Stromal cell of bone marrow (primary cell): ENCODE measurements at regions not wholly inside any gene's neighbourhood (a gene's known extent, or its start where the extent isn't known, plus 50 kb on each side); places are given as distances from the start of the nearest gene placed in this dataset.
"Not testable (repeated sequence)": the region's sequence is repeated elsewhere in the genome, so short reads cannot be mapped to it uniquely, and the experiment has no call there.

Experiments used
- DNase-seq: peaks from one replicate; pipeline ENCODE4 v3.0.0-alpha.2; 2012; ENCODE audit warnings: low read depth

DNA sequence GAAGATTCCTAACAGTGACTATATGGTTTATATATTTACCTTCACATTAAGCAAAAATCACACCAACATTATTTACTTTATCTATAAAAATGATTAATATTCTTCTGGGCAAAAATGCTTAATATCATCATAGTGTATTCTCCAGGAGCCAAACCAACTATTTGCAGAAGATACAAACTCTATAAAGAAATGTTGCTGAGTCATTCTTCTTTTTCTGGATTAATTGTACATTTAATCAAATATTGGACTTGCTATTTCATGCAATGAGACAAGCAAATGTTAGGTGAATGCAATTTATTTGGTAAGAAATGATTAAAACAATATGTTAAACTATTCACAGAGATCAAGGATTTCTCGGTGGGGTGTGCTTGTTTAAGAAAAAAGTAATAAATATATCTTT is 1075.8 kb downstream of the PCDH9 start:
- DNase-seq = no peak

- no peak for DNase-seq
Observed at GRCh38 chr13:66152596-66152995, 1077.5 kb downstream of the PCDH9 start.

DNA sequence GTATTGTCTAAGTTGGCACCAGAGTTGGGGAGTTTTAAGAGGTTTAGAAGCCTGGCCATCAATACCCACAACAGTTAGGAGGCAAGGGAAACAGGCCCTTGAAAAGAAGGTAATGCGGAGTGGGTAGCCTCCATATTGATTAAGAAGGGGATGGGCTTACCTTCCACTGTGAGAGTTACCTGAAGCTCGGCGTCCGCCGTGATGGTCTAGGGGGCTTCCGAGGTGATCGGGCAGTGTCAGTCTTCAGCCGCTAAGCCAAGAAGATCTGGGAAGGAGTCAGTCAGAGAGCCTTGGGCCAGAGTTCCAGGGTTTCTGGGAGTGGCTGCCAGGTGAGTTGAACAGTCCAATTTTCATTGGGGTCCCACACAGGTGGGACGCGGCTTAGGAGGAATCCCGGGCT is 1085.8 kb downstream of the PCDH9 start:
- not testable (repeated sequence) for DNase-seq

DNA sequence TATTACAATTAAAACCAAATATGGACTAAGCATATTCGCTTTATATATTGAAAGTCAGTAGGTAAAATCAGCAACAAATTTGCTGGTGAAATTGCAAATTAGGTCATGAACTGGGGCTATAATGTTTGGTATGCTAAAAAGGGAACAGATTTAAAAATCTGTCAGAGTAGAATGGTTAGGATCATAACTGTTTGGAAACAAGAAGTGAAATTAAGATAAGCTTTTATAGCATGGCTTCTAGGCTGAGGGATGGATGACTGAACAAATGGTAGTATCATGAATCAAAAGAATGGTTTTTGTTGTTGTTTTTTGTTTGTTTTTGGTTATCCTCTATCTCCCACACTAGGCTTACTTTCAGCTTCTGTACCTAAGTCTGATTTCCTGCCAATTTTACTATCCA is 1090.4 kb downstream of the PCDH9 start:
- no peak for DNase-seq

DNA sequence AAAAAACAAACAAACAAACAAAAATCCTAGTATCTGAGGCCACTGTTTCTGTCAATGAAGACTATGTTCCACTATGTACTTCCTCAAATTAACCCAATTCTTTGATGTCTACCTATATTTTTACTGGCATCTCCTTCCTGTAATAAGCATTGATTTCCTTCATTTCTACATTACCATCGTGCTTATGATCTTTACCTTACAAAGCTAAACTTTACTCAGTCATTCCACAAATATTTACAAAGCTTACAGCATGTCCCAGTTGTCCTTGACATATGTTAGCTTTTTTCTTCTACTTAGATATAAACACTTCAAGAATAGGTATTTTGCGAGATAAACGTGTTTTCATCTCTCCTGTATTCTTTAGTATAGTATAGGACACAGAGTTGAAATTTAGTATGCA is 1090.9 kb downstream of the PCDH9 start:
- no peak for DNase-seq

DNA sequence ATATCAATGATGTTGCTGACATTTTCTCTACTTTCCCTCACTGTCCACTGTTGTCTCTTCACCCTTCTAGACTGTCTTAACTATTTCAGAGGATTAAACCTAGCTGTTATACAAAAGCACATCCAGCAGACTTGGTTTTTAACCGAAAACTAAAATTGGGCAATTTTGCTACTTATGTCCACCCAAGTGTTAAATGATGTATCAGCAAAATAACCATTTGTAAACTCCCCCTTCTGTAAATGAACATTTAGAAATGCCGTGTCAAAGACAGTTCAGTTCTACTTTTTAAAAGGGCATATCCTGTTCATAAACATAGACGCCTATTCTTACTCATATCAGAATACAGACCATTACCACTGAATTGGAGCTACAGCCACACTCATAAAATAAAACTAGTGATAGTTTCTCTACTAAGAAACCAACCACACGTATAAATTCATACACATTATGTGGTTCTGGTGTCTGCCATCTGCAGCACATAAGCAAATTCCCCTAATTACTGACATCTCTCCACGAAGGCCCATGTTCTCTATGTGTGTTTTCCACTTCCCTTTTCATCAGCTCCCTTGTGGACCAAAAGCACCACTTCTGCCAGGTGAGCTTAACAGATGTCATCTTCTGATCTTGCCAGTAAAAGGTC is 1091.8 kb downstream of the PCDH9 start:
- DNase-seq = no peak

GRCh38 chr13:66137384-66137783 is 1092.8 kb downstream of the PCDH9 start:
- no peak for DNase-seq

- DNase-seq = no peak
Observed at GRCh38 chr13:66128692-66129269, 1101.4 kb downstream of the PCDH9 start.

GRCh38 chr13:66128201-66128600 is 1101.9 kb downstream of the PCDH9 start:
- no peak for DNase-seq

DNA sequence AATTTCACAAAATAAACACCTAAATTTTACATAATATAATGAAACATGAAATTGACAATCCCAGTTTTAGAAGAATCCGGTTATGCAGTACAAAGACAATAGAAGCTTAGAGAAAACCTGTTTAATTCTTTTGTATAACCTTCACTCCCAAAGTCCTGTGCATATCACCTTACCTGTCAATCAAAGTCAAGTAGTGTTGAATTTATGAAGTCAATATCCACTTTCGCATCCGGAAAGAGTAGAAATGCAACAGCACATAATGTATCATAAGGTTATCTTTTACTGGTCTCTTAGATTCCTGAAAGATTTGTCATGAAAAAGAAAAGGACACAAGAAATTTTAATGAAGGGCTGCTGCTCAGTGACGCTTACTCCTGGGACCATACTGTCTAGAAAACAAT is 1112.6 kb downstream of the PCDH9 start:
- DNase-seq = no peak

DNA sequence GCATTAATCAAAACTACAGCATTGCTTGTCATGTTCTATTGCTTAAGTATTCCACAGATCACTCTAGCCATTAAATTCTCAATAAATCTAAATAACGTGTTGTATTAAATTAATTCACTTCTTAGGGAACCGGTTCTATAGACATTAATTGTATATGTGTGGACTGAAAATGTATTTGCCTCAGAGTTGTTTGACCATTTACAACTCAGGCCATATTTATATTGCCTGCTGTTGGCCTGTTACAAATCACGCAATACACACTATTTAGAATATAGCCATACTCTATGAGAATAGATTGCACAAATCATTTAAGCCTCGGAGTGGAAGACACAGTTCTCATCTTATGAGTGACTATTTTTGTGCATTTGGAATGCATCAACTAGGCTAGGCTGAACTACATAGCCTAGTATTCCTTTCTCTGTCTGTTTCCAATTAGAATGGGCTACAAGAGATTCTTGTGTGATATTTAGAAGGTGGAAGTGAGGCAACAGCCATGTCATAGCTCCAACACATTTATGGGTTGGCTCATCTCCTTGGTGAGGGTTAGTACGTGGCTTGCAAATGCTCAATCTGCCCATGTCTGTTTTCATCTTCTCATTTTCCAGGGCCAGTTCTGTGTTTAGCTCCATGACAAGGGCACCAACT is 1116.1 kb downstream of the PCDH9 start:
- DNase-seq = peak; percentile 36

- DNase-seq = no peak
Observed at GRCh38 chr13:66111628-66112027, 1118.5 kb downstream of the PCDH9 start.

DNA sequence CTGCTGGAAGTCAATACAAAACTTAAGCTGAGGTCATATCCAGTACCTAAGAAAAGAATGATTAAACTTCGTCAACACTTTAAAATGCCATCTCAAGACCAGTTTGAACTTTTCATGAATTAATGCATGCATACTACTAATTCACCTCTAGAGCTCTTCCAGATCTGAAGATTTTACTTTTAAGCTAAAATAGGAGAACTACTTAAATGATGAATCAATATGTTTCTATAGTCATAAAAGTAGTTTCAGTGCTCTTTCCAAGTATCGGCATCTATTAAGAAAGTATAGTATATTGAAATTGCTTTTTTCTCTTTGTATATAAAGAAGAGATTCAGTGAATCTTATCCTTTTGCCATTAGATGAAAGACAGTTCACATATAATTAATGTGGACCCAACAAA is 1123.9 kb downstream of the PCDH9 start:
- DNase-seq = no peak

GRCh38 chr13:66102864-66103263 is 1127.3 kb downstream of the PCDH9 start:
- no peak for DNase-seq

GRCh38 chr13:66099825-66100224 is 1130.3 kb downstream of the PCDH9 start:
- no peak for DNase-seq

DNA sequence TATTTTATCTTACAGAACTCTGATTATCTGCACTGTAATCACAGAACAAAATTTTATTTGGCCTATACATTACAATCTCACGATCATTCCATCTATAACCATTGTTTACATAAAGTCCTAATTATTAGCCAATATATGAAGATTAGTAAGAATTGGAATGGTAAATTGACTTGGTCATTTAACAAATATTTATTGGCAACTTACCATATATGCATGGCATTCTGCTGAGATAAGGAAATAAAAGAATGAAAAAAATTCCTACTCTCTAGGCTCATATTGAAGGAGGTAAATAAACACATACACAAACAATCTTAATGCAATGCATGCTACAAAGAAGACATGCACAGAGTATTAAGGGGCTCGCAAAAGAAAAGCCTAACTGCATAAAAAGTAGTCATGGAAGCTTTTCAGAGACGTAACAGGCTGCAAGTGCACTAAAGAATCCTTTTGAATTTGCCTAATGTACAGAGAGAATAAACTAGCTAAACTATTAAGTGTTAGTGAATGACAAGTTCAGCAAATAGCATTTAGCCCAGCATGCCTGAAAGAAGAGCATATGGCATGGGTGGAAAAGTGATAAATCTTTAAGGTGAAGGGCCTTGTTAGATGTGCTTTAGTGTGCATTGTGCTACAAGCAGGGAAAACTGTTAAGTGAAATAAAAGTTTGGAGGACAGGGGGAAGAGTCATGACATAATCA is 1131.1 kb downstream of the PCDH9 start:
- no peak for DNase-seq

- DNase-seq = no peak
Observed at GRCh38 chr13:66089711-66090110, 1140.4 kb downstream of the PCDH9 start.

GRCh38 chr13:66087269-66087710 is 1142.8 kb downstream of the PCDH9 start:
- DNase-seq = no peak

GRCh38 chr13:66077132-66077689 is 1152.9 kb downstream of the PCDH9 start:
- DNase-seq = no peak

- DNase-seq = peak; percentile 28
Observed at GRCh38 chr13:66076417-66076816, 1153.7 kb downstream of the PCDH9 start.

- DNase-seq = no peak
Observed at GRCh38 chr13:66074018-66074615, 1156.0 kb downstream of the PCDH9 start.

DNA sequence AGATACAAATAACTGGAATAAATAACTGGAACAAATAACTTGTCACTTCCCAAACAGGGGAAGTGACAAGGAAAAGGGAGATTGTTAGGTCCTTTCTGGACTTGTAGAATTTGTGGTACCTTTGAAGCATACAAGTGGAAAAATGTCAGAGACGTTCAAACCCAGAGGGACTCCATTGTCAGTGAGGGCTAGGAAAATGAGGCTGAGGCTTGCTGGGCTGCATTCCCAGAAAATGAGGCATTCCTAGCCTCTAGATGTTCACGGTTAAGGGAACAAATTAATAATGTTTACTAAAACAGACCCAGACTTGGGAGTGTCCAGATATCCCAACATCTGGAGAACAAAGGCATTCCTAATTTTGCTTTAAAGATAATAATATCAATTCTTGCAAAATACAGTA is 1158.0 kb downstream of the PCDH9 start:
- DNase-seq = not testable (repeated sequence)
